ENCODE measurements at regions not wholly inside any gene's neighbourhood (a gene's known extent, or its start where the extent isn't known, plus 50 kb on each side); places are given as distances from the start of the nearest gene placed in this dataset.
"Not testable (repeated sequence)": the region's sequence is repeated elsewhere in the genome, so short reads cannot be mapped to it uniquely, and the experiment has no call there.

- not testable (repeated sequence) for H3K9me3 Mint-ChIP-seq; H3K4me3 Mint-ChIP-seq; ATAC-seq (ENCODE audit: low read depth in 2 of 2); H3K4me1 Mint-ChIP-seq; H3K27ac ChIP-seq (ENCODE audit: insufficient read depth, low read length, poor library complexity, severe bottlenecking); H3K4me3 ChIP-seq (ENCODE audit: low read depth, low read length); H3K4me1 ChIP-seq (ENCODE audit: control insufficient read depth, insufficient read depth, low read length, poor library complexity, severe bottlenecking); H3K36me3 ChIP-seq (ENCODE audit: control insufficient read depth, insufficient read depth, low read length); H3K9me3 ChIP-seq (ENCODE audit: control insufficient read depth in 2 of 2, low read length in 2 of 2); H3K36me3 Mint-ChIP-seq; DNase-seq
- H3K27me3 ChIP-seq (ENCODE audit: control insufficient read depth, insufficient read depth, low read length), result peaks cover 11% of the 10 kb centered on the region
- peak overlapping the region in 1 of 3 donors; percentile 73 for H3K27ac Mint-ChIP-seq
- H3K27me3 Mint-ChIP-seq, result peaks cover 34% of the 10 kb centered on the region
These were observed 142.0 kb upstream of the PITRM1 start for GRCh38 chr10:3314445-3315085.

GRCh38 chr10:3313784-3314444, 141.3 kb upstream of the PITRM1 start:
- H3K4me3 ChIP-seq (ENCODE audit: low read depth, low read length); H3K9me3 Mint-ChIP-seq; H3K27ac ChIP-seq (ENCODE audit: insufficient read depth, low read length, poor library complexity, severe bottlenecking); H3K4me1 ChIP-seq (ENCODE audit: control insufficient read depth, insufficient read depth, low read length, poor library complexity, severe bottlenecking); DNase-seq; H3K36me3 ChIP-seq (ENCODE audit: control insufficient read depth, insufficient read depth, low read length); H3K9me3 ChIP-seq (ENCODE audit: control insufficient read depth in 2 of 2, low read length in 2 of 2); H3K4me3 Mint-ChIP-seq; ATAC-seq (ENCODE audit: low read depth in 2 of 2); H3K36me3 Mint-ChIP-seq; H3K4me1 Mint-ChIP-seq: not testable (repeated sequence)
- H3K27me3 ChIP-seq (ENCODE audit: control insufficient read depth, insufficient read depth, low read length), result peaks cover 11% of the 10 kb centered on the region
- H3K27ac Mint-ChIP-seq, result peak overlapping the region in 1 of 3 donors; percentile 73
- peaks cover 34% of the 10 kb centered on the region for H3K27me3 Mint-ChIP-seq

GRCh38 chr10:3312403-3312940, 139.9 kb upstream of the PITRM1 start:
- H3K4me1 Mint-ChIP-seq, result no peaks in the 10 kb centered on the region
- H3K36me3 Mint-ChIP-seq, result no peaks in the 10 kb centered on the region
- DNase-seq (no peak), ATAC-seq (ENCODE audit: low read depth in 2 of 2) (no peak)
- no peak overlapping the region for H3K27ac Mint-ChIP-seq
- H3K27ac ChIP-seq (ENCODE audit: insufficient read depth, low read length, poor library complexity, severe bottlenecking), result no peak overlapping the region
- H3K4me1 ChIP-seq (ENCODE audit: control insufficient read depth, insufficient read depth, low read length, poor library complexity, severe bottlenecking), result no peaks in the 10 kb centered on the region
- H3K36me3 ChIP-seq (ENCODE audit: control insufficient read depth, insufficient read depth, low read length), result no peaks in the 10 kb centered on the region
- H3K4me3 Mint-ChIP-seq, result no peak overlapping the region
- H3K27me3 ChIP-seq (ENCODE audit: control insufficient read depth, insufficient read depth, low read length), result peaks cover 11% of the 10 kb centered on the region
- H3K27me3 Mint-ChIP-seq, result peaks cover 40% of the 10 kb centered on the region
- peaks cover 0 to 8% of the 10 kb centered on the region in 2 experiments for H3K9me3 ChIP-seq (ENCODE audit: control insufficient read depth in 2 of 2, low read length in 2 of 2)
- H3K4me3 ChIP-seq (ENCODE audit: low read depth, low read length), result no peak overlapping the region
- peaks cover 0 to 6% (median under 1%) of the 10 kb centered on the region in 7 donors for H3K9me3 Mint-ChIP-seq

GRCh38 chr10:3310016-3310784, 137.6 kb upstream of the PITRM1 start:
- Histone ChIP-seq H3K27ac (ENCODE audit: insufficient read depth, low read length, poor library complexity, severe bottlenecking) (no peak overlapping the region), H3K4me3 (ENCODE audit: low read depth, low read length) (no peak overlapping the region), H3K36me3 (ENCODE audit: control insufficient read depth, insufficient read depth, low read length) (no peaks in the 10 kb centered on the region), H3K4me1 (ENCODE audit: control insufficient read depth, insufficient read depth, low read length, poor library complexity, severe bottlenecking) (no peaks in the 10 kb centered on the region), H3K9me3 (ENCODE audit: control insufficient read depth in 2 of 2, low read length in 2 of 2) (peaks cover 0 to 8% of the 10 kb centered on the region in 2 experiments), H3K27me3 (ENCODE audit: control insufficient read depth, insufficient read depth, low read length) (peaks cover 17% of the 10 kb centered on the region)
- H3K27me3 Mint-ChIP-seq, result peaks cover 38% of the 10 kb centered on the region
- no peak for ATAC-seq (ENCODE audit: low read depth in 2 of 2)
- H3K9me3 Mint-ChIP-seq, result peaks cover 0 to 6% (median 0%) of the 10 kb centered on the region in 7 donors
- no peaks in the 10 kb centered on the region for H3K36me3 Mint-ChIP-seq
- no peaks in the 10 kb centered on the region for H3K4me1 Mint-ChIP-seq
- DNase-seq, result no peak
- no peak overlapping the region for H3K4me3 Mint-ChIP-seq
- H3K27ac Mint-ChIP-seq, result no peak overlapping the region

GRCh38 chr10:3306050-3306449, 133.5 kb upstream of the PITRM1 start:
- no peak for DNase-seq
- H3K27ac Mint-ChIP-seq, result no peak overlapping the region
- no peak for ATAC-seq (ENCODE audit: low read depth in 2 of 2)
- peaks cover 13% of the 10 kb centered on the region for H3K27me3 ChIP-seq (ENCODE audit: control insufficient read depth, insufficient read depth, low read length)
- H3K27ac ChIP-seq (ENCODE audit: insufficient read depth, low read length, poor library complexity, severe bottlenecking), result no peak overlapping the region
- H3K9me3 ChIP-seq (ENCODE audit: control insufficient read depth in 2 of 2, low read length in 2 of 2), result peaks cover 0 to 8% of the 10 kb centered on the region in 2 experiments
- no peaks in the 10 kb centered on the region for H3K36me3 Mint-ChIP-seq
- no peaks in the 10 kb centered on the region for H3K36me3 ChIP-seq (ENCODE audit: control insufficient read depth, insufficient read depth, low read length)
- peaks cover 18% of the 10 kb centered on the region for H3K27me3 Mint-ChIP-seq
- H3K4me1 Mint-ChIP-seq, result no peaks in the 10 kb centered on the region
- no peaks in the 10 kb centered on the region for H3K4me1 ChIP-seq (ENCODE audit: control insufficient read depth, insufficient read depth, low read length, poor library complexity, severe bottlenecking)
- H3K4me3 Mint-ChIP-seq, result no peak overlapping the region
- H3K4me3 ChIP-seq (ENCODE audit: low read depth, low read length), result no peak overlapping the region
- peaks cover 0 to 6% (median 1%) of the 10 kb centered on the region in 7 donors for H3K9me3 Mint-ChIP-seq

- Mint-ChIP-seq H3K36me3 (no peaks in the 10 kb centered on the region), H3K4me3 (no peak overlapping the region), H3K27me3 (peaks cover 9% of the 10 kb centered on the region), H3K4me1 (no peaks in the 10 kb centered on the region), H3K9me3 (no peaks in the 10 kb centered on the region), H3K27ac (no peak overlapping the region)
- H3K36me3 ChIP-seq (ENCODE audit: control insufficient read depth, insufficient read depth, low read length), result no peaks in the 10 kb centered on the region
- no peaks in the 10 kb centered on the region for H3K4me1 ChIP-seq (ENCODE audit: control insufficient read depth, insufficient read depth, low read length, poor library complexity, severe bottlenecking)
- no peak for ATAC-seq (ENCODE audit: low read depth in 2 of 2)
- no peaks in the 10 kb centered on the region for H3K27me3 ChIP-seq (ENCODE audit: control insufficient read depth, insufficient read depth, low read length)
- no peak overlapping the region for H3K4me3 ChIP-seq (ENCODE audit: low read depth, low read length)
- H3K9me3 ChIP-seq (ENCODE audit: control insufficient read depth in 2 of 2, low read length in 2 of 2), result no peaks in the 10 kb centered on the region
- H3K27ac ChIP-seq (ENCODE audit: insufficient read depth, low read length, poor library complexity, severe bottlenecking), result no peak overlapping the region
- DNase-seq, result no peak
These were observed 123.1 kb upstream of the PITRM1 start for GRCh38 chr10:3295582-3296151.

GRCh38 chr10:3294919-3295581, 122.5 kb upstream of the PITRM1 start:
- H3K27ac Mint-ChIP-seq, result no peak overlapping the region
- ATAC-seq (ENCODE audit: low read depth in 2 of 2), result no peak
- no peaks in the 10 kb centered on the region for H3K9me3 Mint-ChIP-seq
- H3K4me3 Mint-ChIP-seq, result no peak overlapping the region
- Histone ChIP-seq H3K36me3 (ENCODE audit: control insufficient read depth, insufficient read depth, low read length) (no peaks in the 10 kb centered on the region), H3K9me3 (ENCODE audit: control insufficient read depth in 2 of 2, low read length in 2 of 2) (no peaks in the 10 kb centered on the region), H3K4me1 (ENCODE audit: control insufficient read depth, insufficient read depth, low read length, poor library complexity, severe bottlenecking) (no peaks in the 10 kb centered on the region), H3K4me3 (ENCODE audit: low read depth, low read length) (no peak overlapping the region), H3K27ac (ENCODE audit: insufficient read depth, low read length, poor library complexity, severe bottlenecking) (no peak overlapping the region), H3K27me3 (ENCODE audit: control insufficient read depth, insufficient read depth, low read length) (no peaks in the 10 kb centered on the region)
- no peaks in the 10 kb centered on the region for H3K36me3 Mint-ChIP-seq
- H3K4me1 Mint-ChIP-seq, result no peaks in the 10 kb centered on the region
- peaks cover 9% of the 10 kb centered on the region for H3K27me3 Mint-ChIP-seq
- no peak for DNase-seq
